ENCODE measurements at regions not wholly inside any gene's neighbourhood (a gene's known extent, or its start where the extent isn't known, plus 50 kb on each side); places are given as distances from the start of the nearest gene placed in this dataset.

- Mint-ChIP-seq H3K4me3 (no peak overlapping the region), H3K9me3 (no peaks in the 10 kb centered on the region)
These were observed 50.9 kb upstream of the RXRA start for GRCh38 chr9:134275375-134275774.

GRCh38 chr9:134276453-134277245 is 49.6 kb upstream of the RXRA start:
- no peaks in the 10 kb centered on the region for H3K9me3 Mint-ChIP-seq
- no peak overlapping the region for H3K4me3 Mint-ChIP-seq
- H3K36me3 Mint-ChIP-seq = no peaks in the 10 kb centered on the region
- H3K27me3 Mint-ChIP-seq = peaks cover 4% of the 10 kb centered on the region
- no peaks in the 10 kb centered on the region for H3K4me1 Mint-ChIP-seq
- H3K27ac Mint-ChIP-seq = no peak overlapping the region

More at GRCh38 chr9:134275375-134275774, 50.9 kb upstream of the RXRA start:
- H3K4me1 Mint-ChIP-seq = no peaks in the 10 kb centered on the region
- H3K36me3 Mint-ChIP-seq = no peaks in the 10 kb centered on the region
- peaks cover 4% of the 10 kb centered on the region for H3K27me3 Mint-ChIP-seq
- H3K27ac Mint-ChIP-seq = no peak overlapping the region
